ENCODE measurements at regions not wholly inside any gene's neighbourhood (a gene's known extent, or its start where the extent isn't known, plus 50 kb on each side); places are given as distances from the start of the nearest gene placed in this dataset.
A peak's percentile ranks its signal among the peaks of the same experiment; 100 is the strongest.

DNA sequence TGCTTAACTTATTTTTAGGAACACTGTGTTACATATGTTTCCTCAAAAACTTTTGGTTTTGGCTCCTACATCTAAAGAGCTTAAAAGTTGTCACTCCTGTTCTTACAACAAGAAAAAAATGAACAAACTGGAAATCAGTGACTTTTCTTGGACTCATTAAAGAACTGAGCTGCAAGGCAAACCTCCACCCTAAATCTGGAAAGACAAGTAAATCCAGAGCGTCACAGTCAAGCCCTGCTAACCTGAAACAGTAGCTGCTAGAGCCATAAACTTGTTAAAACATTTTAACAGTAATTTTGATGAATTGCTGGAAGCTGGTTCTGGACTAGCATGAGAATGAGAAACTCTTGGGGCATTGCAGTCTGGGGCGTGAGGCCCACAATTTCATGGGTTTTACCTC lies 350.5 kb upstream of the COL8A1 start:
- no peaks in the 10 kb centered on the region for H3K9me3 ChIP-seq (ENCODE audit: control insufficient read depth, low read length)
- no peaks in the 10 kb centered on the region for H3K27me3 ChIP-seq (ENCODE audit: control insufficient read depth in 1 of 2, insufficient read depth in 1 of 2, low read length in 2 of 2)
- no peak overlapping the region for H2BK12ac ChIP-seq (ENCODE audit: low read length in 2 of 2)
- no peak overlapping the region for H3K14ac ChIP-seq (ENCODE audit: low read length in 2 of 2)
- H3K18ac ChIP-seq (ENCODE audit: low read depth in 1 of 2, low read length in 2 of 2): no peak overlapping the region
- H3K4me1 ChIP-seq (ENCODE audit: control insufficient read depth, insufficient read depth, low read depth, low read length): no peaks in the 10 kb centered on the region
- no peak overlapping the region for H2BK120ac ChIP-seq (ENCODE audit: low read depth, low read length)
- no peak for DNase-seq
- no peak overlapping the region for H3K9ac ChIP-seq (ENCODE audit: low read length)
- no peaks in the 10 kb centered on the region for H3K36me3 ChIP-seq (ENCODE audit: control insufficient read depth in 1 of 2, insufficient read depth in 2 of 2, low read depth in 1 of 2, low read length in 2 of 2)
- no peaks in the 10 kb centered on the region for H3K79me1 ChIP-seq (replicated peaks; ENCODE audit: low read length, poor library complexity, severe bottlenecking)
- no peak overlapping the region for H4K8ac ChIP-seq (ENCODE audit: low read length)
- H3K4me2 ChIP-seq (ENCODE audit: low read length, poor library complexity, severe bottlenecking): no peak overlapping the region
- H4K91ac ChIP-seq (ENCODE audit: low read length): no peak overlapping the region
- no peak overlapping the region for H3K23ac ChIP-seq (ENCODE audit: low read length in 2 of 2)
- no peak overlapping the region for H3K4ac ChIP-seq (ENCODE audit: low read depth in 1 of 2, low read length in 2 of 2)
- no peak overlapping the region for H2BK5ac ChIP-seq (ENCODE audit: low read depth, low read length, poor library complexity, severe bottlenecking)
- no peak overlapping the region for H3K27ac ChIP-seq (ENCODE audit: low read length, poor library complexity, severe bottlenecking)
- WGBS: 100% methylated on average over 1 of the region's 2 CpGs
- H3K4me3 ChIP-seq (ENCODE audit: insufficient read depth in 1 of 2, low read depth in 1 of 2, low read length in 2 of 2): no peak overlapping the region
- H2BK15ac ChIP-seq (ENCODE audit: low read depth, poor library complexity, severe bottlenecking): no peak overlapping the region
- no peak overlapping the region for H2AFZ ChIP-seq (ENCODE audit: low read depth, low read length)
- H2AK5ac ChIP-seq (ENCODE audit: low read length, severe bottlenecking): no peak overlapping the region

DNA sequence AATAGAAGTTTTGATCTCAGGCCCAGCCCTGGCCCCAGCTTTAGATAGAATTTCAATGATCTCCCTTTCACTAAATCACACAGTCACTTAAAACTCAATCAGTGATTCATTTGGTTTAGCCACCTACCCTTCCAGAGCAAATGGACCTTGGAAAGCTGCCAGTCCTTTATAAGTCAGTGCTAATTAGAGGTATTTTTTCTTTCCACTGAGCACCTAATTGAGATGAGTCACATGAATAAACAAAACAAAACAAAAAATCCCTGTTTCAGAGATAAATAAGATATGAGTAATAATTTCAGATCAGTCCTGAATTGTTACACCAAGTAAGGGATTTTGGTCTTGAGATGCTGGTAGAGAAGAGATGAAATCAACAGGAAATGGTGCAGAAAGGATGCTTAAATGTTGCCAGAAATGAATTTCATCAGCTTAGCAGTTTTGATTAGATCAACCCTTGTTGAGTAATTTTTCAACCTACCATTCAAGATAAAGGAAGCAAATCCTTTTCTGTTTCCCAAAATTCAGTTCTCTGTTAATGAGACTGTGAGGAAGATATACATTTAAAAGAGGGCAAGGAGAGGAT lies 352.0 kb upstream of the COL8A1 start:
- Histone ChIP-seq H3K4me3 (ENCODE audit: insufficient read depth in 1 of 2, low read depth in 1 of 2, low read length in 2 of 2) (no peak overlapping the region), H3K14ac (ENCODE audit: low read length in 2 of 2) (no peak overlapping the region), H3K27ac (ENCODE audit: low read length, poor library complexity, severe bottlenecking) (no peak overlapping the region), H2AK5ac (ENCODE audit: low read length, severe bottlenecking) (no peak overlapping the region), H3K9me3 (ENCODE audit: control insufficient read depth, low read length) (peaks cover 1% of the 10 kb centered on the region), H3K27me3 (ENCODE audit: control insufficient read depth in 1 of 2, insufficient read depth in 1 of 2, low read length in 2 of 2) (no peaks in the 10 kb centered on the region), H4K91ac (ENCODE audit: low read length) (no peak overlapping the region), H3K18ac (ENCODE audit: low read depth in 1 of 2, low read length in 2 of 2) (no peak overlapping the region), H2BK120ac (ENCODE audit: low read depth, low read length) (no peak overlapping the region), H3K23ac (ENCODE audit: low read length in 2 of 2) (no peak overlapping the region), H3K4me1 (ENCODE audit: control insufficient read depth, insufficient read depth, low read depth, low read length) (no peaks in the 10 kb centered on the region), H3K4ac (ENCODE audit: low read depth in 1 of 2, low read length in 2 of 2) (no peak overlapping the region), H2BK5ac (ENCODE audit: low read depth, low read length, poor library complexity, severe bottlenecking) (no peak overlapping the region), H3K36me3 (ENCODE audit: control insufficient read depth in 1 of 2, insufficient read depth in 2 of 2, low read depth in 1 of 2, low read length in 2 of 2) (no peaks in the 10 kb centered on the region), H3K4me2 (ENCODE audit: low read length, poor library complexity, severe bottlenecking) (no peak overlapping the region), H2BK12ac (ENCODE audit: low read length in 2 of 2) (no peak overlapping the region), H3K79me1 (replicated peaks; ENCODE audit: low read length, poor library complexity, severe bottlenecking) (no peaks in the 10 kb centered on the region), H2AFZ (ENCODE audit: low read depth, low read length) (no peak overlapping the region), H2BK15ac (ENCODE audit: low read depth, poor library complexity, severe bottlenecking) (no peak overlapping the region), H4K8ac (ENCODE audit: low read length) (no peak overlapping the region), H3K9ac (ENCODE audit: low read length) (no peak overlapping the region)
- DNase-seq: peak; percentile 3

GRCh38 chr3:99269606-99270351 lies 368.3 kb upstream of the DCBLD2 start:
- Histone ChIP-seq H4K8ac (ENCODE audit: low read length) (no peak overlapping the region), H2BK5ac (ENCODE audit: low read depth, low read length, poor library complexity, severe bottlenecking) (no peak overlapping the region), H3K9ac (ENCODE audit: low read length) (no peak overlapping the region), H2BK12ac (ENCODE audit: low read length in 2 of 2) (no peak overlapping the region), H3K23ac (ENCODE audit: low read length in 2 of 2) (no peak overlapping the region), H2BK120ac (ENCODE audit: low read depth, low read length) (no peak overlapping the region), H3K4me3 (ENCODE audit: insufficient read depth in 1 of 2, low read depth in 1 of 2, low read length in 2 of 2) (no peak overlapping the region), H3K27ac (ENCODE audit: low read length, poor library complexity, severe bottlenecking) (no peak overlapping the region), H3K4ac (ENCODE audit: low read depth in 1 of 2, low read length in 2 of 2) (no peak overlapping the region), H3K9me3 (ENCODE audit: control insufficient read depth, low read length) (no peaks in the 10 kb centered on the region), H3K79me1 (replicated peaks; ENCODE audit: low read length, poor library complexity, severe bottlenecking) (no peaks in the 10 kb centered on the region), H3K36me3 (ENCODE audit: control insufficient read depth in 1 of 2, insufficient read depth in 2 of 2, low read depth in 1 of 2, low read length in 2 of 2) (no peaks in the 10 kb centered on the region), H3K27me3 (ENCODE audit: control insufficient read depth in 1 of 2, insufficient read depth in 1 of 2, low read length in 2 of 2) (no peaks in the 10 kb centered on the region), H2AK5ac (ENCODE audit: low read length, severe bottlenecking) (no peak overlapping the region), H2AFZ (ENCODE audit: low read depth, low read length) (no peak overlapping the region), H3K4me1 (ENCODE audit: control insufficient read depth, insufficient read depth, low read depth, low read length) (no peaks in the 10 kb centered on the region), H4K91ac (ENCODE audit: low read length) (no peak overlapping the region), H2BK15ac (ENCODE audit: low read depth, poor library complexity, severe bottlenecking) (no peak overlapping the region), H3K4me2 (ENCODE audit: low read length, poor library complexity, severe bottlenecking) (no peak overlapping the region), H3K14ac (ENCODE audit: low read length in 2 of 2) (no peak overlapping the region), H3K18ac (ENCODE audit: low read depth in 1 of 2, low read length in 2 of 2) (no peak overlapping the region)
- WGBS: 84% methylated on average over 7 of the region's 9 CpGs
- DNase-seq: no peak

DNA sequence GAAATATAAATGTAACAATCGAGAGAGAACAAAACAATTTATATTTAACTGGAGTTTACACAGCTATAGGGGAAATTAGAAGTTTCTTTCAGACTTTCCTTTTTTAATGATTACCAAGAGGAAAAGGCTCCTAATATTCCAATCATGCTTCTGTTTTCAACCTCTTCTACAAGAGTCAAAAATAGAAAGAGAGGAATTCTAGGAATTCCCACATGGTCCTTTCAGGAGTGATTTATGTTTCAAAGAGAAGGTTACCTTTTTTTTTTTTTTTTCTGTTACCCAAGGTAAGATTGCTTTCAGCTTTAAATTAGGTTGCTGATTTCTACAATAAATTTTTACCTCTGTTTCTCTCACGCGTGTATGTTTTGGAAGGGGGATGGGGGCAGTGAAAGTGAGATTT lies 355.3 kb upstream of the DCBLD2 start:
- Histone ChIP-seq H2BK120ac (ENCODE audit: low read depth, low read length) (no peak overlapping the region), H3K27ac (ENCODE audit: low read length, poor library complexity, severe bottlenecking) (peak overlapping the region; percentile 70), H3K4me2 (ENCODE audit: low read length, poor library complexity, severe bottlenecking) (no peak overlapping the region), H3K4me3 (ENCODE audit: insufficient read depth in 1 of 2, low read depth in 1 of 2, low read length in 2 of 2) (no peak overlapping the region), H3K27me3 (ENCODE audit: control insufficient read depth in 1 of 2, insufficient read depth in 1 of 2, low read length in 2 of 2) (no peaks in the 10 kb centered on the region), H2AK5ac (ENCODE audit: low read length, severe bottlenecking) (no peak overlapping the region), H4K91ac (ENCODE audit: low read length) (no peak overlapping the region), H2AFZ (ENCODE audit: low read depth, low read length) (no peak overlapping the region), H3K14ac (ENCODE audit: low read length in 2 of 2) (no peak overlapping the region), H2BK15ac (ENCODE audit: low read depth, poor library complexity, severe bottlenecking) (no peak overlapping the region), H3K79me1 (replicated peaks; ENCODE audit: low read length, poor library complexity, severe bottlenecking) (no peaks in the 10 kb centered on the region), H4K8ac (ENCODE audit: low read length) (no peak overlapping the region), H3K18ac (ENCODE audit: low read depth in 1 of 2, low read length in 2 of 2) (no peak overlapping the region), H3K9me3 (ENCODE audit: control insufficient read depth, low read length) (peaks cover 5% of the 10 kb centered on the region), H2BK5ac (ENCODE audit: low read depth, low read length, poor library complexity, severe bottlenecking) (peak overlapping the region; percentile 31), H3K4ac (ENCODE audit: low read depth in 1 of 2, low read length in 2 of 2) (no peak overlapping the region), H2BK12ac (ENCODE audit: low read length in 2 of 2) (no peak overlapping the region), H3K9ac (ENCODE audit: low read length) (no peak overlapping the region), H3K23ac (ENCODE audit: low read length in 2 of 2) (no peak overlapping the region), H3K4me1 (ENCODE audit: control insufficient read depth, insufficient read depth, low read depth, low read length) (no peaks in the 10 kb centered on the region), H3K36me3 (ENCODE audit: control insufficient read depth in 1 of 2, insufficient read depth in 2 of 2, low read depth in 1 of 2, low read length in 2 of 2) (no peaks in the 10 kb centered on the region)
- no CpG with 5 or more reads among the region's 3 CpGs for WGBS
- no peak for DNase-seq
